GM18909 (cell line): ENCODE measurements at regions not wholly inside any gene's neighbourhood (a gene's known extent, or its start where the extent isn't known, plus 50 kb on each side); places are given as distances from the start of the nearest gene placed in this dataset.

Experiments
- ATAC-seq: cut with Tn5 transposase; IDR thresholded peaks from one replicate; pipeline ENCODE4 v1.9.1; 2021; ENCODE audit warnings: mild to moderate bottlenecking; ENCODE audit not compliant: unreplicated experiment, poor library complexity

GRCh38 chr2:121033461-121033996 is 251.5 kb downstream of the TFCP2L1 start:
- no peak for ATAC-seq

GRCh38 chr2:121034551-121034950 is 250.5 kb downstream of the TFCP2L1 start:
- ATAC-seq: no peak

DNA sequence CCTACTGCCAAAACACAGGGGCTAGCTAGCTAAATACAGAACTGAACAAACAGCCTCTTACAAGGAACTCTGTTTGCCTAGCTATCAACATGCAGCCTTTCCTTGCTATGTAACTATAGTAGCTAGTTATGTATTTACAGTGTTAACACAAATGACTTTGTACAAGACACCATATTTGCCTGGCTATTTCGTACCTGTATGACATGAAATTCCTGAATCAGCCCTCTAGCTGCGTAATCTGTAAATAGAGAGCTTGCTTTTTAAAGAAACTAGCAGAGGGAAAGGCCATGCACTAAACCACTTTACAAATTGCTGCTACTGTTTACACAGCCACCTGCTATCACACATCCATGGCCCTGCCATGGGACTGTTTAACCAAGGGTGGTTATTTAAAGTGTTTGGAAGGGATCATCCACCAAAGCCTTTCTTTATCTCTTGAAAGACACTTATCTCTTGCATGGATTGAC is 248.7 kb downstream of the TFCP2L1 start:
- ATAC-seq: no peak

- ATAC-seq: no peak
These were observed 247.5 kb downstream of the TFCP2L1 start for GRCh38 chr2:121037480-121037879.

DNA sequence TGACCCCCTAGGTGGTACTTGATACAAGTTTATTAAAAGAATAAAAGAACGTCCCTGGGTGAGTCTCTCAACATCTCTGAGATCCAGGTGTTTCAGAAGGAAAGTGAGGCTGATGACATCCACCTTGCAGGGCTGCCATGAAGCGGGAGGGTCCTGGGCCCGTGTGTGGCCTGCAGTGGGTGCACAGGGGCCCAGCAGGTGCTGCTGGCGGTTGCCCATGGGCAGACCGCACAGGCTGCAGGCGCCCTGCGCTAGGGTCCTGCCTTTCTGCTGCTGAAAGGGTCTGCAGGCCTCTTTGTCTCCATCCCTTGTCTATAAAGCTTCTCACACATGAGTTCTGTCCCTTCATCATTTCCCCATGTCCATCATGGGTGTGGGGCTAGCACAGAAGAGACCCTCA is 247.0 kb downstream of the TFCP2L1 start:
- no peak for ATAC-seq

DNA sequence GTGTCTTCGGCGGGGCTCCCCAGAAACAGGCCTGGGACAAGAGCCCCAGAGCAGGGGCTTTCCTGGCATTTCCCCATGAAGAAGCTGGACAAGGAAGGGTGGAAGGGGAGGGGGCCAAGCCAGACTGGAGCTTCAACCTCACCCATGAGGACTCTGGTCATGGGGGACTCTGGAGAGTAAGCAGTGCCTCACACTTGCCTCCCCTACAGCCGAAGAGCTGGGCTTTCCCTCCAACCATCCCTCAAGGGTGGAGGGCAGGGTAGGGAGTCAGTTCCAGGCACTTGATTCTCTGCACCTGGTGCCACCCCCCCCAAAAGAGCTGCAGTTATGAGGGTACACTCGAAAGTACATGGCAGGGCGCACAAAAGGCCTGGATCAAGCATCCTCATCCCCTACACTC is 246.6 kb downstream of the TFCP2L1 start:
- no peak for ATAC-seq

GRCh38 chr2:121038891-121039616 is 245.9 kb downstream of the TFCP2L1 start:
- ATAC-seq: no peak

DNA sequence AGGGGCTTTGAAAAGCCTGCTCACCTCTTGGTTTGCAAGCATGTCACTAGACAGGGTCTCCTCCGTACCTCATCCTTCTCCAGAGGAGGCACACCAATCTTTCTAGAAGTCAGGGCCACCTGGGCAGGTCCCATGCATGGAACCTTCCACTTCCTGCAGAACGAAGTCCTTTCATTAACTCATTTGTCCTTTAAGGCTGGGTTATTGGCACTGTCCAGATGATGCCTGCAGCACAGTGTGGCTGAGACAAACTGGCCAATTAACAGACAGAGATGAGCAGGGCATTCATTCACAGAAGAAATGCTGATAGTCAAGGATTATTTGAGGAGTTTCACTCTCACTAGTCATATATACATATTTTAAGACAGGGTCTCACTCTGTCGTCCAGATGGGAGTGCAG is 245.3 kb downstream of the TFCP2L1 start:
- ATAC-seq: no peak

DNA sequence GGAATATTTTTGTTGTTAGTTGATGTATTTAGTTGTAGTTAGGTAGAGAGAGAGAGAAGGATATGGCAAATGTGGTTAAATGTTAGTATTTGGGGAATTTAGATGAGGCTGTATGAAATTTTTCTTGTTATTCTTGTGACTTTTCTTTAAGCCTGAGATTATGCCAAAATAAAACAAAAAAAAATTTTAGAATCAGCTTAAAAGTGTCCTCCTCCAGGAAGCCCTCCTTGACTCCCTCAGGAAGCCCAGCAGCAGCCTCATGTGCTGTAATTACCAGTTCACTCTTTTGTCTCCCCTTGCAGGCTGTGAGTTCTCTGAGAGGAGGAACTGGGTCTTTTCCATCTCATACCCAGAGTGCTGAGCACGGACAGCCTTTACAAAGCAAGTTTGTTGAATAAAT is 243.5 kb downstream of the TFCP2L1 start:
- ATAC-seq: no peak

GRCh38 chr2:121043061-121043826 is 241.8 kb downstream of the TFCP2L1 start:
- ATAC-seq: no peak

GRCh38 chr2:121043827-121044222 is 241.2 kb downstream of the TFCP2L1 start:
- no peak for ATAC-seq

DNA sequence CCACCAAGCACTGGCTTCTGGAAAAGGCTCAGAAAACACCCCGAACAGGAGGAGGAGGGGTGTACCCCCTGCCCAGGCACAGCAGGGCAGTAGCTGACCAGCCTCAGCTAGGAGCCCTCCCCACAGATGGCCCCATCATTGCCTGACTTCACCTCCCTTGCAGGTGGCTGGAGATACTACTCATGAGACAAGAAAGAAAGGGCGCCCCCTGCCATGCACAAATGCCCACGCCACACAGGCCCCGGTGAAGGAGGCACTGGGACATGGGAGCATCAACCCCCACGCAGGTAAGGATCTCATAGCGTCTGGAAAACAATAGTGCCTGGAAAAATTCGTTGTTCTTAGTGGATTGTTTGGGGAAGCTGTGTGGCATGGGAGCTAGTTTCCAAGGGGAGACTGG is 240.6 kb downstream of the TFCP2L1 start:
- no peak for ATAC-seq

DNA sequence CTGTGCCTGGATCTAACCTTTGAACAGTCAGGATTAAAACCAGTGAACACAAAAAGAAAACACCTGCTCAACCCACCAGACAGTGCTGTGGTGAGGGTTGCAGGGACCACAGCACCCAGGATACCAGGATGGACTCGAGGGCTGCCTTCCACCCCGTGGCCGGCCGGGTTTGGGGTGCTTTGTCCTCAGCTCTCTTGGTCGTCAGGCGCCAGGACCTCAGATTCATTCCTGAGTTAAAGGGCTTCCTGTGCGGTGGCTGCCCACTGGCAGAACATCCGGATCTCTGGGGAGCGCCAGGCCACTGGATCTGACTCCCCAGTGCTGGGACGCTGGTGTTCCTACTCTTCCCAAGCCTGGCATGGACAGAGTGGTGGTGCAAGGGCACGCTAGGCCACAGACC is 239.8 kb downstream of the TFCP2L1 start:
- ATAC-seq: no peak

DNA sequence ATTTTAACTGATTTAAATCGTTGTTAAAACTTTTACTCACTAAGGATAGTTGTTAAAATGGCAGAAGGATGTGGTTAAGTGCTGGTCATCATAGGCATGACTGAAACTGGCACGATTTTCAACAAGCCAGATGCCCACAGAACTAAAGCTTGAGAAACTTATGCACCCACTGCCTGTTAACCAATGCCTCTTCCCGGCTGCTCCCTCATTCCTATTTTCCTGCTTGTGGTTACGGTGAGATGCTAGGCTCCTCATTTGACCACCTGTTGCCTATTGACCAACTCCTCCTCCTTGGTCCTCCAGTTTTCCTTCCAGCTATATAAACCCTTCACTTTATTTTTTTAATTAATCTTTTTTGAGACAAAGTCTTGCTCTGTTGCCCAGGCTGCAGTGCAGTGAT is 238.7 kb downstream of the TFCP2L1 start:
- no peak for ATAC-seq

GRCh38 chr2:121047383-121047782 is 237.6 kb downstream of the TFCP2L1 start:
- no peak for ATAC-seq

DNA sequence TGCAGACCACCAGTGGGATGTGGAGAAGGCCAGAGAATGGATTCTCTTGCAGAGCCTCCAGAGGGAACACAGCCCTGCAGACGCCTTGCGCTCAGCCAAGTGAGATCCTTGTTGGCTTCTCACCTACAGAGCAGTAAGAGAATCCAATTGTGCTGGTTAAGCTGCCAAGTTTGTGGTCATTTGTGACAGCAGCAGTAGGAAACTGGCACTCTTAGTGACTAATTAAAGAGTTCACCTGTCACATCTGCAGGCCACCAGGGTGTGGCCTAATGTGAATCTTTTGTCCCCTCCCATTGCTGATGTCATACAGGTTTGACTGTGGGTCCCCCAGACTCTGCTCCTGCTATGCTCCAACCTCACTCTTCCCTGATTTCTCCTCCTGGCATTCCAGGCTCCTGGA is 235.9 kb downstream of the TFCP2L1 start:
- no peak for ATAC-seq

- ATAC-seq: no peak
These were observed 234.9 kb downstream of the TFCP2L1 start for GRCh38 chr2:121049950-121050585.

DNA sequence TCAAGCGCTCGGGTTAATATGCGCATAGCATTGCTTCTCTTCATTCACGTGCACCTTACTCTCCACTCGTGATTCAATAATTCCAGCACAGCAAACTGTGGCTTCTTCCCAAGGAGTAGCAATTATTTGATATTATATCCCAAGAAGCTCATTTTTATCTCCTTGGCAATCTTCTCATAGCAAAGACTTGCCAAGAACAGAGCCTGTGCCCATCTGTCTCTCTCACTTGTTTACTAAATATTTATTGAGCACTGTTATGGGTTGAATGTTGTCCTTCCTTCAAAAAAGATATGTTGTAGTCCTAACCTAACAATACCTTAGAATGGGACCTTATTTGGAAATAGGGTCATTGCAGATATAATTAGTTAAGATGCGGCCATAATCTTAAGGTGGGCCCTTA is 233.7 kb downstream of the TFCP2L1 start:
- ATAC-seq: no peak

- no peak for ATAC-seq
These were observed 233.0 kb downstream of the TFCP2L1 start for GRCh38 chr2:121052023-121052422.

- no peak for ATAC-seq
These were observed 232.5 kb downstream of the TFCP2L1 start for GRCh38 chr2:121052521-121052920.

DNA sequence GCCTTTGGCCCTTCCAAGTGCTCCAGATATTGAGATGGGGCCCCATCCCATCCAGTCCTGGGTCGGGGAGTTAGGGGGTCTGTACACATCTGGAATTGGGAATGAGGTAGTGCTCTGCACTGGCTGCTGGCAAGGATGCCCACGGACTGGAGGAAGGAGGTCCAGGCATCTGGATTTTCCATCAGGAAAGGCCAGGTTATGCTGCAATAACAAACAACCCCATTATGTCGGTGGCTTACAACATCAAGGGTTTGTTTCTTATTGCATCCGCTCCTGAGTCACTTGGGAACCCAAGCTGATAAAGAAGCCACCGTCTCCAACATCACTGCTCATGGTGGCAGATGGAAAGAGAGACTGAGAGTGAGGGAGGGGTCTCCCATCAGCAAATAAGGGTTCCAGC is 229.9 kb downstream of the TFCP2L1 start:
- ATAC-seq: no peak
